H1 (cell line): ENCODE measurements at regions not wholly inside any gene's neighbourhood (a gene's known extent, or its start where the extent isn't known, plus 50 kb on each side); places are given as distances from the start of the nearest gene placed in this dataset.

Experiments
- CTCF ChIA-PET: fragments of 300-600 bp; sonication (Branson Sonifier 250); formaldehyde crosslinking; loops from one replicate; lab custom pipeline; 2021; ENCODE audit not compliant: partially characterized antibody; lab: Charles Lee
- POLR2A ChIA-PET: fragments of 300-600 bp; sonication (Branson Sonifier 250); formaldehyde crosslinking; loops from one replicate; lab custom pipeline; 2021; ENCODE audit warnings: inconsistent platforms; ENCODE audit not compliant: partially characterized antibody; lab: Charles Lee
- DNase-seq, 2 experiments: peaks; one replicate each; pipeline versions ENCODE4 v3.0.0 to v3.0.0-alpha.2; 2010 to 2022; ENCODE audit warnings: low spot score in 2 of 2, low read depth in 1 of 2, mixed read lengths in 1 of 2
- FAIRE-seq: peaks from 2 replicates; lab custom pipeline; 2011; peaks lifted over from hg19 to GRCh38; lab: Jason Lieb, UNC
- H2AFZ ChIP-seq: 2 replicates; pipeline ENCODE4 v1.8.1; 2012; ENCODE audit warnings: low read length, inconsistent platforms
- H2AK5ac ChIP-seq: 2 replicates; pipeline ENCODE4 v1.6.1; 2013; ENCODE audit warnings: low read depth, low read length
- H2BK120ac ChIP-seq: replicated peaks from 2 replicates; pipeline ENCODE3; 2013; ENCODE audit warnings: low read depth, low read length, inconsistent platforms
- H2BK12ac ChIP-seq: 2 replicates; pipeline ENCODE4 v1.6.1; 2013; ENCODE audit warnings: low read depth, low read length
- H2BK15ac ChIP-seq: 2 replicates; pipeline ENCODE4 v1.6.1; 2013; ENCODE audit warnings: low read length
- H2BK20ac ChIP-seq: 2 replicates; pipeline ENCODE4 v1.6.1; 2013; ENCODE audit warnings: low read length
- H2BK5ac ChIP-seq: 2 replicates; pipeline ENCODE4 v1.6.1; 2013; ENCODE audit warnings: low read depth, low read length
- H3K14ac ChIP-seq: 2 replicates; pipeline ENCODE4 v1.6.1; 2013; ENCODE audit warnings: inconsistent platforms; ENCODE audit not compliant: insufficient read length
- H3K18ac ChIP-seq: 2 replicates; pipeline ENCODE4 v1.6.1; 2013; ENCODE audit warnings: low read length; ENCODE audit errors: extremely low read depth
- H3K23ac ChIP-seq: 2 replicates; pipeline ENCODE4 v1.6.1; 2013; ENCODE audit warnings: inconsistent platforms; ENCODE audit not compliant: insufficient read length
- H3K23me2 ChIP-seq: 2 replicates; pipeline ENCODE4 v1.6.1; 2013; ENCODE audit warnings: low read depth, low read length
- H3K27ac ChIP-seq: 2 replicates; pipeline ENCODE4 v1.6.1; 2011; ENCODE audit warnings: low read depth, low read length, inconsistent platforms
- H3K27me3 ChIP-seq, 4 experiments: replicated peaks in 1 of 4; 1 replicate in 1 of 4; 2 replicates in 3 of 4; pipeline versions ENCODE4 v1.6.1 to v1.8.1; 2011 to 2013; ENCODE audit warnings: low read length in 3 of 4, mild to moderate bottlenecking in 3 of 4, inconsistent platforms in 2 of 4, mixed read lengths in 2 of 4, moderate library complexity in 1 of 4; ENCODE audit not compliant: control insufficient read depth in 3 of 4, insufficient read depth in 3 of 4; ENCODE audit errors: extremely low read depth in 1 of 4
- H3K36me3 ChIP-seq, 4 experiments: 2 replicates each; pipeline versions ENCODE4 v1.6.1 to v1.8.1; 2011 to 2013; ENCODE audit warnings: mild to moderate bottlenecking in 4 of 4, low read length in 3 of 4, moderate library complexity in 2 of 4, control low read depth in 1 of 4, inconsistent platforms in 1 of 4; ENCODE audit not compliant: insufficient read depth in 4 of 4, control insufficient read depth in 2 of 4
- H3K4ac ChIP-seq: replicated peaks from 2 replicates; pipeline ENCODE3; 2013; ENCODE audit warnings: low read length, low read depth, mixed read lengths, inconsistent platforms; ENCODE audit not compliant: insufficient read length
- H3K4me1 ChIP-seq, 4 experiments: replicated peaks in 1 of 4; 1 replicate in 1 of 4; 2 replicates in 3 of 4; pipeline versions ENCODE4 v1.6.1 to v1.8.1; 2011 to 2013; ENCODE audit warnings: low read length in 3 of 4, inconsistent platforms in 2 of 4, mixed read lengths in 1 of 4; ENCODE audit not compliant: insufficient read depth in 4 of 4, control insufficient read depth in 3 of 4
- H3K4me2 ChIP-seq, 2 experiments: 2 replicates each; pipeline versions ENCODE4 v1.6.1 to v1.8.1; 2011 to 2013; ENCODE audit warnings: low read depth in 2 of 2, low read length in 2 of 2, control low read depth in 1 of 2, inconsistent platforms in 1 of 2, mild to moderate bottlenecking in 1 of 2; ENCODE audit not compliant: insufficient read depth in 1 of 2
- H3K4me3 ChIP-seq, 4 experiments: fragments of 200-600, 300-600 bp in 1 of 4; sonication (generic), shearing (Covaris generic), sonication (Bioruptor Twin) in 1 of 4; 2 replicates each; pipeline versions ENCODE4 v1.5.1 to v1.8.1; 2011 to 2016; ENCODE audit warnings: low read length in 4 of 4, low read depth in 3 of 4, control low read depth in 2 of 4, inconsistent platforms in 2 of 4, mild to moderate bottlenecking in 2 of 4, mixed read lengths in 1 of 4, moderate library complexity in 1 of 4; ENCODE audit not compliant: insufficient read depth in 2 of 4; ENCODE audit errors: extremely low read depth in 1 of 4
- H3K56ac ChIP-seq: replicated peaks from 2 replicates; pipeline ENCODE3; 2013; ENCODE audit warnings: low read depth, mild to moderate bottlenecking, mixed read lengths, low read length, inconsistent platforms; ENCODE audit not compliant: insufficient read length
- H3K79me1 ChIP-seq: 2 replicates; pipeline ENCODE4 v1.6.1; 2013; ENCODE audit warnings: low read depth, low read length, control low read depth
- H3K79me2 ChIP-seq, 2 experiments: 2 replicates each; pipeline versions ENCODE4 v1.6.1 to v1.8.1; 2012 to 2013; ENCODE audit warnings: low read length in 2 of 2, mild to moderate bottlenecking in 2 of 2, inconsistent platforms in 1 of 2; ENCODE audit not compliant: insufficient read depth in 2 of 2, control insufficient read depth in 1 of 2
- H3K9ac ChIP-seq, 4 experiments: replicated peaks in 1 of 4; 1 replicate in 1 of 4; 2 replicates in 3 of 4; pipeline versions ENCODE4 v1.6.1 to v1.8.1; 2011 to 2013; ENCODE audit warnings: low read depth in 3 of 4, low read length in 3 of 4, control low read depth in 2 of 4, mild to moderate bottlenecking in 2 of 4, moderate library complexity in 2 of 4, inconsistent platforms in 1 of 4; ENCODE audit errors: extremely low read depth in 1 of 4
- H3K9me3 ChIP-seq, 2 experiments: 2 replicates each; pipeline versions ENCODE4 v1.6.1 to v1.8.1; 2012 to 2013; ENCODE audit warnings: mild to moderate bottlenecking in 2 of 2, moderate library complexity in 2 of 2, control low read depth in 1 of 2, inconsistent platforms in 1 of 2, low read depth in 1 of 2, low read length in 1 of 2, mixed read lengths in 1 of 2; ENCODE audit not compliant: insufficient read depth in 2 of 2
- H4K20me1 ChIP-seq, 2 experiments: replicated peaks in 1 of 2; 2 replicates each; pipeline versions ENCODE3 to v1.8.1; 2011 to 2013; ENCODE audit warnings: inconsistent platforms in 2 of 2, low read length in 2 of 2, mild to moderate bottlenecking in 1 of 2; ENCODE audit not compliant: insufficient read depth in 2 of 2, control insufficient read depth in 1 of 2
- H4K5ac ChIP-seq: 2 replicates; pipeline ENCODE4 v1.6.1; 2013; ENCODE audit warnings: low read length, low read depth, mixed read lengths, inconsistent platforms; ENCODE audit not compliant: insufficient read length
- H4K8ac ChIP-seq: 2 replicates; pipeline ENCODE4 v1.8.0; 2013; ENCODE audit warnings: mild to moderate bottlenecking, moderate library complexity, low read length, inconsistent platforms; ENCODE audit not compliant: insufficient read depth; ENCODE audit errors: extremely low read depth
- H4K91ac ChIP-seq: replicated peaks from 2 replicates; pipeline ENCODE3; 2013; ENCODE audit warnings: low read length, mixed read lengths, inconsistent platforms; ENCODE audit not compliant: insufficient read length
- KDM4A ChIP-seq: IDR thresholded peaks from one replicate; pipeline ENCODE4 v1.7.1; 2012; ENCODE audit warnings: low read depth, mild to moderate bottlenecking, moderate library complexity, low read length, inconsistent platforms; ENCODE audit not compliant: severe bottlenecking
- KDM5A ChIP-seq: fragments of 200-600 bp; IDR thresholded peaks from 2 replicates; pipeline ENCODE4 v1.7.1; 2012; ENCODE audit warnings: mild to moderate bottlenecking, low read length, inconsistent platforms, mixed read lengths
- RNF2 ChIP-seq: fragments of 200-900, 300-1000 bp; sonication (generic); IDR thresholded peaks from 2 replicates; pipeline ENCODE4 v1.7.1; 2016; ENCODE audit warnings: borderline replicate concordance, low read depth, mild to moderate bottlenecking, antibody characterized with exemption, low read length; ENCODE audit not compliant: poor library complexity, severe bottlenecking; ENCODE audit errors: missing control alignments
- TAF1 ChIP-seq: IDR thresholded peaks from 2 replicates; pipeline ENCODE4 v1.6.1; 2011; ENCODE audit warnings: mild to moderate bottlenecking, low read depth, low read length
- WGBS, 2 experiments: shearing (Covaris generic) in 1 of 2; methylation state at CpG; one replicate each; pipeline versions ENCODE4 v1.1.6 to v1.1.7; 2013 to 2015; ENCODE audit warnings: low lambda C conversion rate in 2 of 2, mixed read lengths in 2 of 2, inconsistent platforms in 1 of 2, low coverage in 1 of 2, missing lambda C conversion rate in 1 of 2; ENCODE audit not compliant: insufficient replicate concordance in 2 of 2, insufficient coverage in 1 of 2, insufficient read length in 1 of 2; ENCODE audit errors: extremely low coverage in 1 of 2, missing lambda C conversion rate in 1 of 2; 5-methylcytosine and 5-hydroxymethylcytosine counted together

GRCh38 chr1:38266197-38266520 is 219.6 kb upstream of the POU3F1 start:
- H3K23ac ChIP-seq, result no peak overlapping the region
- ChIA-PET CTCF (no interaction called here), POLR2A (interaction anchor here (0.9 kb wide), 1 partner anchor 9 kb away, joined by 3 read pairs; no protein-coding TSS in a partner anchor)
- no peak overlapping the region for H4K8ac ChIP-seq
- no peak overlapping the region for H2BK5ac ChIP-seq
- no peak overlapping the region for H3K56ac ChIP-seq
- H2AFZ ChIP-seq, result no peak overlapping the region
- H3K18ac ChIP-seq, result peak overlapping the region; percentile 42; the same call in 1 of the 2 replicates
- H4K91ac ChIP-seq, result no peak overlapping the region
- no peak for FAIRE-seq
- H3K9me3 ChIP-seq, result no peaks in the 10 kb centered on the region; a peak in 1 of 4 replicates
- DNase-seq, result no peak
- no peak overlapping the region for H3K9ac ChIP-seq
- H3K4me2 ChIP-seq, result no peak overlapping the region
- H2BK120ac ChIP-seq, result no peak overlapping the region
- H3K79me2 ChIP-seq, result no peaks in the 10 kb centered on the region
- no peak overlapping the region for H4K5ac ChIP-seq
- H3K36me3 ChIP-seq, result no peaks in the 10 kb centered on the region
- H3K4me1 ChIP-seq, result peaks cover 7 to 24% (median 17%) of the 10 kb centered on the region in 4 experiments
- H3K27me3 ChIP-seq, result no peaks in the 10 kb centered on the region; a peak in 1 of 7 replicates
- H2AK5ac ChIP-seq, result peak overlapping the region; percentile 25; the same call in 1 of the 2 replicates
- 88% methylated on average over 5 of the region's 5 CpGs; no CpG with 5 or more reads in 1 of the 2 experiments for WGBS, 2 experiments
- H2BK20ac ChIP-seq, result peak overlapping the region; percentile 36; the same call in 1 of the 2 replicates
- H3K4ac ChIP-seq, result peak overlapping the region; percentile 22
- H3K27ac ChIP-seq, result no peak overlapping the region
- H2BK15ac ChIP-seq, result no peak overlapping the region
- H3K23me2 ChIP-seq, result no peaks in the 10 kb centered on the region
- no peaks in the 10 kb centered on the region for H4K20me1 ChIP-seq
- no peak overlapping the region for H3K14ac ChIP-seq
- H2BK12ac ChIP-seq, result peak overlapping the region; percentile 55; the same call in 1 of the 2 replicates
- H3K4me3 ChIP-seq, result no peak overlapping the region
- H3K79me1 ChIP-seq, result no peaks in the 10 kb centered on the region
- TF ChIP-seq RNF2 (no peak), TAF1 (no peak), KDM4A (no peak), KDM5A (no peak)
